Pancreas (tissue), 10 donors: ENCODE measurements at regions not wholly inside any gene's neighbourhood (a gene's known extent, or its start where the extent isn't known, plus 50 kb on each side); places are given as distances from the start of the nearest gene placed in this dataset.

Experiments used
- ATAC-seq, 4 donors: fragments of 200-7000 bp; cut with Tn5 transposase; one replicate each; pipeline versions ENCODE4 v1.8.0 to v1.9.1; 2020; ENCODE audit warnings: mild to moderate bottlenecking in 4 of 4, moderate library complexity in 4 of 4
- DNase-seq, 6 donors: peaks; one replicate each; pipeline ENCODE4 v3.0.0-alpha.2; 2020
- FAIRE-seq: peaks from 2 replicates; lab custom pipeline; 2012; peaks lifted over from hg19 to GRCh38; lab: Jason Lieb, UNC
- H3K27ac ChIP-seq, 4 donors: fragments of 200-600 bp; sonication (generic); 1 replicate in 3 of 4; 2 replicates in 1 of 4; pipeline versions ENCODE4 v1.5.0 to v1.8.0; 2020
- H3K27me3 ChIP-seq, 4 donors: fragments of 200-600 bp; one replicate each; pipeline ENCODE4 v1.8.0; 2021
- H3K36me3 ChIP-seq, 3 donors: fragments of 200-600 bp; sonication (generic) in 1 of 3; one replicate each; pipeline versions ENCODE4 v1.5.0 to v1.8.0; 2020 to 2021
- H3K4me1 ChIP-seq, 3 donors: fragments of 200-600 bp; one replicate each; pipeline ENCODE4 v1.8.0; 2021
- H3K4me3 ChIP-seq, 4 donors: fragments of 200-600 bp; sonication (generic) in 2 of 4; one replicate each; pipeline versions ENCODE4 v1.5.0 to v1.8.0; 2020 to 2021
- H3K9me3 ChIP-seq, 4 donors: fragments of 200-600 bp; one replicate each; pipeline ENCODE4 v1.8.0; 2021
- CTCF ChIP-seq, 4 donors: fragments of 200-600 bp; sonication (generic) in 3 of 4; IDR thresholded peaks; one replicate each; pipeline versions ENCODE4 v1.5.0 to v1.8.0; 2021; ENCODE audit warnings: antibody characterized with exemption in 4 of 4
- WGBS, 2 donors: extraction: QIAGEN DNeasy Blood & Tissue Kit; methylation state at CpG; one replicate each; pipeline ENCODE4 v1.1.7; 2013; 5-methylcytosine and 5-hydroxymethylcytosine counted together
- intact Hi-C, 3 donors: fragments of 100-400 bp; cut with DNase I; formaldehyde crosslinking; loops; one replicate each; pipeline versions ENCODE4 v1.11.1 to v1.14.2; 2022
- donor health status: healthy with polysubstance abuse.
- donor health status: DM: no; HTN: no; CAD: no; lungs with moderate emphysema.
- donor health status: DM: no; HTN: no; CAD: no.
- donor health status: control.
- donor health status: control.
- donor health status: Bipolar disorder and iron deficiency.
- donor health status: DM: yes; HTN: yes; CAD: no.
- donor health status: DM: no; HTN: no; CAD: no.
- donor health status: DM: no; HTN: no; CAD: no.
- donor health status: DM: yes; HTN: yes; CAD: no.

DNA sequence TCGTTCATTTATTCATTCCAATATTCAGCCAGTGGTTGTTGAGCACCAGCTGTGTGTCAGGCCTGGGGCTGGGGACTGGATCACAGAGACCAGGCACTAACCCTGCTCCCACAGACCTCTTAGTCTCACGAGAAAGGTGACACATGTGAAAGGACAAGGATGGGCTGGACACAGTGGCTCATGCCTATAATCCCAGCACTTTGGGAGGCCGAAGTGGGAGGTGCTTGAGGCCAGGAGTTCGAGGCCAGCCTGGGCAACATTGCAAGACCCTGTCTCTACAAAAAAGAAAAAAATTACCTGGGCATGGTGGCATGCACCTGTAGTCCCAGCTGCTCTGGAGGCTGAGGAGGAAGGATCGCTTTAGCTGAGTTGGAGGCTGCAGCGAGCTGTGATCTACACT lies 105.9 kb upstream of the SDK1 start:
- Histone ChIP-seq H3K9me3 (no peaks in the 10 kb centered on the region), H3K4me1 (peaks cover 0 to 17% (median 0%) of the 10 kb centered on the region in 3 donors), H3K27me3 (no peaks in the 10 kb centered on the region), H3K4me3 (no peak overlapping the region), H3K27ac (peak overlapping the region in 2 of 4 donors; percentile 75 to 83), H3K36me3 (no peaks in the 10 kb centered on the region)
- WGBS, 2 donors = 78 to 85% methylated on average over 6 of the region's 6 CpGs
- DNase-seq = no peak
- no peak for TF ChIP-seq CTCF (IDR thresholded peaks at IDR 0.05)
- ATAC-seq = no peak
- intact Hi-C loops = no loop called here
- no peak for FAIRE-seq

DNA sequence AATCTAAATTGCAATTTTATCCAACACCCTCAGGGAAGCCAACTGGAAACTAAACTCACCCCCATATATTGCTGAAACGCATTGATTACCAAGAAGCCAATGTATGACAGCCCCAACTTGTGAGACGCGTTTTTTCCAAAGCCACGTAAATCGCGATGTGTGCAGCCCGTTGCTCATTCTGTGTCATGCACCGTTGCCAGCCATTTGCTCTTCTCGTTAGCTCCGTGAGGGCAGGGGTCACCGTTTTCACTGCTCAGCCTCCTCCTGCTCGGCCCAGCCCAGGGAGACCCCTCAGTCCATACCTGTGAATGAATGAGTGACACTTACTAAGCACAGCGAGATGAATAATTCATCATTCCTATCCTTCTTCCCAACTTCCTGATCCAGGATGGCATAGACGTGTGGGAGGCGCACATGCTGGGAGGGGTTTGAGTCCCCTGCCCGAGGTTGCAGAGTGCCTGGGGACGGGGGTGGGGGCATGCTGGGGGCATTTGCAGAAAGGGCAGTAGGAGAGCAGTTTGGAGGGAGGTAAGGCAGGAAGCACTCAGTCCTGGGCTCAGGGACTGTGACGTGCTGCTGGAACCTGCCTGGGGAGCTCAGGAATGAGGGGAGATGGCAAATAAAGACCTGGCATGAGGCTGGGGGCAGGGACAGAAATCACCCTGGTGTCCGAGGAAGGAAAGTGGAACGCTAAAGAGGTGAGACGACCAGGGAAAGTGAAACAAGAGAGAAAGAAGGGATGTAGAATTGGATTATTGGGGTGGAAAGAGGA lies 104.2 kb upstream of the SDK1 start:
- Histone ChIP-seq H3K27me3 (no peaks in the 10 kb centered on the region), H3K27ac (peak overlapping the region in 1 of 4 donors; percentile 73), H3K4me3 (peak overlapping the region in 1 of 4 donors; percentile 7), H3K36me3 (no peaks in the 10 kb centered on the region), H3K9me3 (no peaks in the 10 kb centered on the region), H3K4me1 (peaks cover 0 to 23% (median 0%) of the 10 kb centered on the region in 3 donors)
- ATAC-seq = no peak
- DNase-seq = no peak
- FAIRE-seq = no peak
- TF ChIP-seq CTCF (IDR thresholded peaks at IDR 0.05) = no peak
- 78 to 82% methylated on average over 21 of the region's 21 CpGs for WGBS, 2 donors
- intact Hi-C loops = no loop called here

GRCh38 chr7:3197567-3198213 lies 103.4 kb upstream of the SDK1 start:
- no peak for TF ChIP-seq CTCF (IDR thresholded peaks at IDR 0.05)
- 56 to 71% methylated on average over 11 of the region's 11 CpGs for WGBS, 2 donors
- intact Hi-C loops = no loop called here
- DNase-seq = no peak
- FAIRE-seq = no peak
- no peak for ATAC-seq
- H3K27ac ChIP-seq = peak overlapping the region in 1 of 4 donors; percentile 73
- peaks cover 0 to 23% (median 0%) of the 10 kb centered on the region in 3 donors for H3K4me1 ChIP-seq
- no peaks in the 10 kb centered on the region for H3K9me3 ChIP-seq
- no peaks in the 10 kb centered on the region for H3K27me3 ChIP-seq
- H3K4me3 ChIP-seq = peak overlapping the region in 1 of 4 donors; percentile 7
- H3K36me3 ChIP-seq = no peaks in the 10 kb centered on the region

GRCh38 chr7:3198316-3198715 lies 102.7 kb upstream of the SDK1 start:
- FAIRE-seq (no peak), DNase-seq (no peak), ATAC-seq (no peak)
- Histone ChIP-seq H3K36me3 (no peaks in the 10 kb centered on the region), H3K27me3 (no peaks in the 10 kb centered on the region), H3K4me3 (no peak overlapping the region), H3K27ac (no peak overlapping the region), H3K9me3 (no peaks in the 10 kb centered on the region), H3K4me1 (peaks cover 0 to 23% (median 0%) of the 10 kb centered on the region in 3 donors)
- intact Hi-C loops = no loop called here
- TF ChIP-seq CTCF (IDR thresholded peaks at IDR 0.05) = no peak

DNA sequence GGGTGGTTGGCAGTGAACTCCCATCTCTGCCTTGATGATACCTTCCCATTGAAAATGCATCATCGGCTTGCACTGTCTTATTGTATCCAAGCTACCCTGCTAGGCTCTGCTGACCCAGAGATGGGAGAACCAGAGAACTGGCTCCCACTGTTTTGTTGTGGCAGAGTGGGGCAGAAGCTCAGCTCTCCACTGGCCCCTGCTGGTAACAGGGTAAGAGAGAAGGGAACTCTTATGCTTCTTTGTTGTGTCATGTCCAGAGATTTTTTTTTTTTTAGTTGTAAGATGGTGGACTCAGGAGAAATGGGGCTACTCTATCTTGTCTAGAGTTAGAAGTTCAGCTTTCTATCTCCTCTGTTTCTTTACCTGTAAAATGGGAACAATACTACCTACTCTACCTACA lies 100.5 kb upstream of the SDK1 start:
- no peaks in the 10 kb centered on the region for H3K9me3 ChIP-seq
- FAIRE-seq (no peak), DNase-seq (peak in 3 of 6 donors; percentile 42 to 62 (median 62)), ATAC-seq (peak; percentile 53 to 87 (median 76))
- 95% methylated on average over 1 of the region's 1 CpG for WGBS, 2 donors
- no peaks in the 10 kb centered on the region for H3K36me3 ChIP-seq
- TF ChIP-seq CTCF (IDR thresholded peaks at IDR 0.05) = peak in 2 of 4 donors; percentile 14 to 22
- peaks cover 0 to 10% (median 4%) of the 10 kb centered on the region in 3 donors for H3K4me1 ChIP-seq
- no peak overlapping the region for H3K27ac ChIP-seq
- H3K27me3 ChIP-seq = no peaks in the 10 kb centered on the region
- intact Hi-C loops = no loop called here
- no peak overlapping the region for H3K4me3 ChIP-seq
